ENCODE measurements at regions not wholly inside any gene's neighbourhood (a gene's known extent, or its start where the extent isn't known, plus 50 kb on each side); places are given as distances from the start of the nearest gene placed in this dataset.

- Histone ChIP-seq H3K36me3 (ENCODE audit: control insufficient read depth, insufficient read depth, low read length) (no peaks in the 10 kb centered on the region), H3K27me3 (ENCODE audit: control insufficient read depth, insufficient read depth, low read length, poor library complexity, severe bottlenecking) (no peaks in the 10 kb centered on the region), H3K4me3 (ENCODE audit: low read length) (no peak overlapping the region), H3K27ac (ENCODE audit: low read depth, low read length) (no peak overlapping the region), H3K9ac (ENCODE audit: extremely low read depth, low read length, poor library complexity, severe bottlenecking) (no peak overlapping the region), H3K9me3 (ENCODE audit: control insufficient read depth, low read length) (peaks cover 18% of the 10 kb centered on the region), H3K4me1 (ENCODE audit: control insufficient read depth, insufficient read depth, low read length) (peaks cover 6% of the 10 kb centered on the region)
- H3K27me3 Mint-ChIP-seq (ENCODE audit: insufficient read depth), result no peaks in the 10 kb centered on the region
- no peaks in the 10 kb centered on the region for H3K36me3 Mint-ChIP-seq (ENCODE audit: low read depth)
- peaks cover 17% of the 10 kb centered on the region for H3K4me1 Mint-ChIP-seq
- no peak for DNase-seq
- H3K27ac Mint-ChIP-seq, result no peak overlapping the region
- peaks cover 5% of the 10 kb centered on the region for H3K9me3 Mint-ChIP-seq
- no peak overlapping the region for H3K4me3 Mint-ChIP-seq
- 93 to 100% methylated on average over 1 to 4 of the region's 5 CpGs for WGBS, 2 experiments (ENCODE audit: insufficient coverage in 1 of 2, insufficient read length in 1 of 2)
- no peak for TF ChIP-seq CTCF (conservative IDR thresholded peaks at IDR 0.05)
These were observed 88.9 kb upstream of the SLC38A2 start for GRCh38 chr12:46461459-46461858.

- Mint-ChIP-seq H3K4me1 (peaks cover 20% of the 10 kb centered on the region), H3K4me3 (no peak overlapping the region), H3K9me3 (peaks cover 5% of the 10 kb centered on the region), H3K27ac (no peak overlapping the region), H3K36me3 (ENCODE audit: low read depth) (no peaks in the 10 kb centered on the region), H3K27me3 (ENCODE audit: insufficient read depth) (no peaks in the 10 kb centered on the region)
- H3K9me3 ChIP-seq (ENCODE audit: control insufficient read depth, low read length), result peaks cover 16% of the 10 kb centered on the region
- TF ChIP-seq CTCF (conservative IDR thresholded peaks at IDR 0.05), result no peak
- 80% methylated on average over 2 of the region's 2 CpGs; no CpG with 5 or more reads in 1 of the 2 experiments for WGBS, 2 experiments (ENCODE audit: insufficient coverage in 1 of 2, insufficient read length in 1 of 2)
- no peak overlapping the region for H3K4me3 ChIP-seq (ENCODE audit: low read length)
- H3K4me1 ChIP-seq (ENCODE audit: control insufficient read depth, insufficient read depth, low read length), result peaks cover 10% of the 10 kb centered on the region
- DNase-seq, result no peak
- no peaks in the 10 kb centered on the region for H3K27me3 ChIP-seq (ENCODE audit: control insufficient read depth, insufficient read depth, low read length, poor library complexity, severe bottlenecking)
- H3K9ac ChIP-seq (ENCODE audit: extremely low read depth, low read length, poor library complexity, severe bottlenecking), result no peak overlapping the region
- no peak overlapping the region for H3K27ac ChIP-seq (ENCODE audit: low read depth, low read length)
- no peaks in the 10 kb centered on the region for H3K36me3 ChIP-seq (ENCODE audit: control insufficient read depth, insufficient read depth, low read length)
These were observed 88.2 kb upstream of the SLC38A2 start for GRCh38 chr12:46460682-46461210.

GRCh38 chr12:46459861-46460545, 87.4 kb upstream of the SLC38A2 start:
- H3K9me3 ChIP-seq (ENCODE audit: control insufficient read depth, low read length), result peaks cover 8% of the 10 kb centered on the region
- H3K9ac ChIP-seq (ENCODE audit: extremely low read depth, low read length, poor library complexity, severe bottlenecking), result no peak overlapping the region
- 88 to 93% methylated on average over 1 to 5 of the region's 5 CpGs for WGBS, 2 experiments (ENCODE audit: insufficient coverage in 1 of 2, insufficient read length in 1 of 2)
- no peak overlapping the region for H3K27ac ChIP-seq (ENCODE audit: low read depth, low read length)
- no peak overlapping the region for H3K4me3 ChIP-seq (ENCODE audit: low read length)
- no peaks in the 10 kb centered on the region for H3K27me3 ChIP-seq (ENCODE audit: control insufficient read depth, insufficient read depth, low read length, poor library complexity, severe bottlenecking)
- Mint-ChIP-seq H3K27ac (no peak overlapping the region), H3K9me3 (peaks cover 5% of the 10 kb centered on the region), H3K4me3 (no peak overlapping the region), H3K36me3 (ENCODE audit: low read depth) (no peaks in the 10 kb centered on the region), H3K4me1 (peaks cover 28% of the 10 kb centered on the region), H3K27me3 (ENCODE audit: insufficient read depth) (no peaks in the 10 kb centered on the region)
- H3K4me1 ChIP-seq (ENCODE audit: control insufficient read depth, insufficient read depth, low read length), result peaks cover 9% of the 10 kb centered on the region
- DNase-seq, result no peak
- TF ChIP-seq CTCF (conservative IDR thresholded peaks at IDR 0.05), result no peak
- no peaks in the 10 kb centered on the region for H3K36me3 ChIP-seq (ENCODE audit: control insufficient read depth, insufficient read depth, low read length)
